GM12865 (cell line): ENCODE measurements at regions not wholly inside any gene's neighbourhood (a gene's known extent, or its start where the extent isn't known, plus 50 kb on each side); places are given as distances from the start of the nearest gene placed in this dataset.

Source experiments
- DNase-seq: peaks from one replicate; pipeline ENCODE4 v3.0.0; 2010; ENCODE audit warnings: low read depth
- H3K4me3 ChIP-seq: 2 replicates; pipeline ENCODE4 v1.5.1; 2011; ENCODE audit warnings: mild to moderate bottlenecking, low read depth, low read length, control low read depth
- TF ChIP-seq, protein P1 (sequence below): IDR thresholded peaks from 2 replicates; pipeline ENCODE4 v1.5.1; 2011; ENCODE audit warnings: low read length, control low read depth, low read depth, inconsistent platforms; ENCODE audit not compliant: insufficient read depth; ENCODE audit errors: missing control alignments

GRCh38 chr16:22967521-22968095 is 153.6 kb downstream of the HS3ST2 start:
- no peak overlapping the region for H3K4me3 ChIP-seq
- DNase-seq: no peak
- TF ChIP-seq, protein P1, sequence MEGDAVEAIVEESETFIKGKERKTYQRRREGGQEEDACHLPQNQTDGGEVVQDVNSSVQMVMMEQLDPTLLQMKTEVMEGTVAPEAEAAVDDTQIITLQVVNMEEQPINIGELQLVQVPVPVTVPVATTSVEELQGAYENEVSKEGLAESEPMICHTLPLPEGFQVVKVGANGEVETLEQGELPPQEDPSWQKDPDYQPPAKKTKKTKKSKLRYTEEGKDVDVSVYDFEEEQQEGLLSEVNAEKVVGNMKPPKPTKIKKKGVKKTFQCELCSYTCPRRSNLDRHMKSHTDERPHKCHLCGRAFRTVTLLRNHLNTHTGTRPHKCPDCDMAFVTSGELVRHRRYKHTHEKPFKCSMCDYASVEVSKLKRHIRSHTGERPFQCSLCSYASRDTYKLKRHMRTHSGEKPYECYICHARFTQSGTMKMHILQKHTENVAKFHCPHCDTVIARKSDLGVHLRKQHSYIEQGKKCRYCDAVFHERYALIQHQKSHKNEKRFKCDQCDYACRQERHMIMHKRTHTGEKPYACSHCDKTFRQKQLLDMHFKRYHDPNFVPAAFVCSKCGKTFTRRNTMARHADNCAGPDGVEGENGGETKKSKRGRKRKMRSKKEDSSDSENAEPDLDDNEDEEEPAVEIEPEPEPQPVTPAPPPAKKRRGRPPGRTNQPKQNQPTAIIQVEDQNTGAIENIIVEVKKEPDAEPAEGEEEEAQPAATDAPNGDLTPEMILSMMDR: no peak
